ENCODE measurements at regions not wholly inside any gene's neighbourhood (a gene's known extent, or its start where the extent isn't known, plus 50 kb on each side); places are given as distances from the start of the nearest gene placed in this dataset.
"Not testable (repeated sequence)": the region's sequence is repeated elsewhere in the genome, so short reads cannot be mapped to it uniquely, and the experiment has no call there.

DNA sequence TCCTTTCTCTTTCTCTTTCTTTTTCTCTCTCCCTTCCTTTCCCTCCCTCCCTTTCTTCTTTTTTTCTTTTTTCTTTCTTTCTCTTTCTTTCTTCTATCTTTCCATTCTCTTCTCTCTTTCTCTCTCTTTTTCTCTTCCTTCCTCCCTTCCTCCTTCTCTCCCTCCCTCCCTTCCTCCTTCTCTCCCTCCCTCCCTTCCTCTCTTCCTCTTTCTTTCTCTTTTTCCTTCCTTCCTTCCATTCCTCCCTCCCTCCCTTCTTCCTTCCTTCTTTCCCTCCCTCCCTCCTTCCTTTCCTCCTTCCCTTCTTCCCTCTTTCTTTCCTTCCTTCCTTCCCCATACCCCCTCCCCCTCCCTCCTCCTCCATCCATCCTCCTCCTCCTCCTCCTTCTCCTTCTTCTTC lies 243.3 kb upstream of the CTNND2 start:
- Histone ChIP-seq H3K9ac (ENCODE audit: extremely low read depth, low read length, poor library complexity, severe bottlenecking) (no peak overlapping the region), H3K27ac (ENCODE audit: low read depth, low read length) (no peak overlapping the region), H3K4me3 (ENCODE audit: low read length) (no peak overlapping the region), H3K4me1 (ENCODE audit: control insufficient read depth, insufficient read depth, low read length) (no peaks in the 10 kb centered on the region), H3K9me3 (ENCODE audit: control insufficient read depth, low read length) (no peaks in the 10 kb centered on the region), H3K36me3 (ENCODE audit: control insufficient read depth, insufficient read depth, low read length) (no peaks in the 10 kb centered on the region), H3K27me3 (ENCODE audit: control insufficient read depth, insufficient read depth, low read length, poor library complexity, severe bottlenecking) (no peaks in the 10 kb centered on the region)
- DNase-seq, result no peak
- Mint-ChIP-seq H3K27ac (no peak overlapping the region), H3K36me3 (ENCODE audit: low read depth) (no peaks in the 10 kb centered on the region), H3K4me1 (no peaks in the 10 kb centered on the region), H3K4me3 (no peak overlapping the region), H3K9me3 (peaks cover 7% of the 10 kb centered on the region), H3K27me3 (ENCODE audit: insufficient read depth) (no peaks in the 10 kb centered on the region)
- TF ChIP-seq, protein P1, sequence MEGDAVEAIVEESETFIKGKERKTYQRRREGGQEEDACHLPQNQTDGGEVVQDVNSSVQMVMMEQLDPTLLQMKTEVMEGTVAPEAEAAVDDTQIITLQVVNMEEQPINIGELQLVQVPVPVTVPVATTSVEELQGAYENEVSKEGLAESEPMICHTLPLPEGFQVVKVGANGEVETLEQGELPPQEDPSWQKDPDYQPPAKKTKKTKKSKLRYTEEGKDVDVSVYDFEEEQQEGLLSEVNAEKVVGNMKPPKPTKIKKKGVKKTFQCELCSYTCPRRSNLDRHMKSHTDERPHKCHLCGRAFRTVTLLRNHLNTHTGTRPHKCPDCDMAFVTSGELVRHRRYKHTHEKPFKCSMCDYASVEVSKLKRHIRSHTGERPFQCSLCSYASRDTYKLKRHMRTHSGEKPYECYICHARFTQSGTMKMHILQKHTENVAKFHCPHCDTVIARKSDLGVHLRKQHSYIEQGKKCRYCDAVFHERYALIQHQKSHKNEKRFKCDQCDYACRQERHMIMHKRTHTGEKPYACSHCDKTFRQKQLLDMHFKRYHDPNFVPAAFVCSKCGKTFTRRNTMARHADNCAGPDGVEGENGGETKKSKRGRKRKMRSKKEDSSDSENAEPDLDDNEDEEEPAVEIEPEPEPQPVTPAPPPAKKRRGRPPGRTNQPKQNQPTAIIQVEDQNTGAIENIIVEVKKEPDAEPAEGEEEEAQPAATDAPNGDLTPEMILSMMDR (conservative IDR thresholded peaks at IDR 0.05), result no peak

DNA sequence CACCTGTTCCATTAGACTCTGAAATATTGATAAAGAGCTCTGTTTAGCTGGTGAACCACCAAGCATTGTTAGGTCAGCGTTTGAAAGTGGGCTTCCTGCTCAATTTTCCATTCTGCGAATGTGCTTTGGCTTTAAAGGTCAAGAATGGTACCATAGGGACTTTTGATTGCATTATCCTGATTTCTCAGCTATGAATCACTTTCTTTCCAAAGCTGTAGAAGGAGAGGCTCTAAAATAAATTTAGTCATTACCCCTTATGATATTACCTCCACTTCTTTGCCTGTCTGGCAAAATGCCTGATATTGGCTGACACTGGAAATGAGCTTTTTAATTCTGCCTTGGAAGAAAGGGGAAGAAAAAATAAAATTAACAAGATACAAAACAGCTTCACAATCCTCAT lies 237.2 kb upstream of the CTNND2 start:
- no peak overlapping the region for H3K27ac ChIP-seq (ENCODE audit: low read depth, low read length)
- Mint-ChIP-seq H3K4me3 (no peak overlapping the region), H3K9me3 (peaks cover 7% of the 10 kb centered on the region), H3K27ac (no peak overlapping the region), H3K36me3 (ENCODE audit: low read depth) (no peaks in the 10 kb centered on the region), H3K4me1 (no peaks in the 10 kb centered on the region), H3K27me3 (ENCODE audit: insufficient read depth) (no peaks in the 10 kb centered on the region)
- no peak overlapping the region for H3K4me3 ChIP-seq (ENCODE audit: low read length)
- H3K4me1 ChIP-seq (ENCODE audit: control insufficient read depth, insufficient read depth, low read length), result no peaks in the 10 kb centered on the region
- no peak overlapping the region for H3K9ac ChIP-seq (ENCODE audit: extremely low read depth, low read length, poor library complexity, severe bottlenecking)
- TF ChIP-seq, protein P1 (conservative IDR thresholded peaks at IDR 0.05), result no peak
- no peak for DNase-seq
- H3K9me3 ChIP-seq (ENCODE audit: control insufficient read depth, low read length), result no peaks in the 10 kb centered on the region
- 87 to 90% methylated on average over 2 of the region's 2 CpGs for WGBS, 2 experiments (ENCODE audit: insufficient coverage in 1 of 2, insufficient read length in 1 of 2)
- H3K27me3 ChIP-seq (ENCODE audit: control insufficient read depth, insufficient read depth, low read length, poor library complexity, severe bottlenecking), result no peaks in the 10 kb centered on the region
- H3K36me3 ChIP-seq (ENCODE audit: control insufficient read depth, insufficient read depth, low read length), result no peaks in the 10 kb centered on the region

- Mint-ChIP-seq H3K4me3 (no peak overlapping the region), H3K27me3 (ENCODE audit: insufficient read depth) (no peaks in the 10 kb centered on the region), H3K4me1 (peaks cover 14% of the 10 kb centered on the region), H3K36me3 (ENCODE audit: low read depth) (no peaks in the 10 kb centered on the region), H3K9me3 (peaks cover 10% of the 10 kb centered on the region), H3K27ac (no peak overlapping the region)
- WGBS, 2 experiments (ENCODE audit: insufficient coverage in 1 of 2, insufficient read length in 1 of 2), result 62% methylated on average over 1 of the region's 1 CpG; no CpG with 5 or more reads in 1 of the 2 experiments
- H3K9ac ChIP-seq (ENCODE audit: extremely low read depth, low read length, poor library complexity, severe bottlenecking), result no peak overlapping the region
- H3K4me1 ChIP-seq (ENCODE audit: control insufficient read depth, insufficient read depth, low read length), result peaks cover 3% of the 10 kb centered on the region
- no peak overlapping the region for H3K4me3 ChIP-seq (ENCODE audit: low read length)
- no peaks in the 10 kb centered on the region for H3K27me3 ChIP-seq (ENCODE audit: control insufficient read depth, insufficient read depth, low read length, poor library complexity, severe bottlenecking)
- DNase-seq, result no peak
- H3K27ac ChIP-seq (ENCODE audit: low read depth, low read length), result no peak overlapping the region
- no peaks in the 10 kb centered on the region for H3K9me3 ChIP-seq (ENCODE audit: control insufficient read depth, low read length)
- TF ChIP-seq, protein P1 (conservative IDR thresholded peaks at IDR 0.05), result no peak
- H3K36me3 ChIP-seq (ENCODE audit: control insufficient read depth, insufficient read depth, low read length), result no peaks in the 10 kb centered on the region
These were observed 229.3 kb upstream of the CTNND2 start for GRCh38 chr5:12133520-12133919.

DNA sequence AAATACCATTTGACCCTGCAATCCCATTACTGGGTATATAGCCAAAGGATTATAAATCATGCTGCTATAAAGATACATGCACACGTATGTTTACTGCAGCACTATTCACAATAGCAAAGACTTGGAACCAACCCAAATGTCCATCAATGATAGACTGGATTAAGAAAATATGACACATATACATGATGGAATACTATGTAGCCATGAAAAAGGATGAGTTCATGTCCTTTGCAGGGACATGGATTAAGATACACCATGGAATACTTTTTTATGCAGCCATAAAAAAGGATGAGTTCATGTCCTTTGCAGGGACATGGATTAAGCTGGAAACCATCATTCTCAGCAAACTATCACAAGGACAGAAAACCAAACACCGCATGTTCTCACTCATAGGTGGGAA lies 226.8 kb upstream of the CTNND2 start:
- not testable (repeated sequence) for H3K36me3 ChIP-seq (ENCODE audit: control insufficient read depth, insufficient read depth, low read length); H3K27ac Mint-ChIP-seq; H3K27me3 ChIP-seq (ENCODE audit: control insufficient read depth, insufficient read depth, low read length, poor library complexity, severe bottlenecking); H3K4me1 ChIP-seq (ENCODE audit: control insufficient read depth, insufficient read depth, low read length); H3K4me3 ChIP-seq (ENCODE audit: low read length); H3K27ac ChIP-seq (ENCODE audit: low read depth, low read length); H3K9me3 ChIP-seq (ENCODE audit: control insufficient read depth, low read length); H3K36me3 Mint-ChIP-seq (ENCODE audit: low read depth); H3K27me3 Mint-ChIP-seq (ENCODE audit: insufficient read depth); DNase-seq; H3K4me3 Mint-ChIP-seq; H3K9ac ChIP-seq (ENCODE audit: extremely low read depth, low read length, poor library complexity, severe bottlenecking)
- Mint-ChIP-seq H3K4me1 (peaks cover 16% of the 10 kb centered on the region), H3K9me3 (peaks cover 29% of the 10 kb centered on the region)
- 100% methylated on average over 1 of the region's 2 CpGs; no CpG with 5 or more reads in 1 of the 2 experiments for WGBS, 2 experiments (ENCODE audit: insufficient coverage in 1 of 2, insufficient read length in 1 of 2)
